ENCODE measurements at regions not wholly inside any gene's neighbourhood (a gene's known extent, or its start where the extent isn't known, plus 50 kb on each side); places are given as distances from the start of the nearest gene placed in this dataset.

- no peaks in the 10 kb centered on the region for H3K4me1 Mint-ChIP-seq
- peaks cover 3% of the 10 kb centered on the region for H3K27me3 Mint-ChIP-seq
- H3K4me3 Mint-ChIP-seq: no peak overlapping the region
- no peaks in the 10 kb centered on the region for H3K36me3 Mint-ChIP-seq (ENCODE audit: low read depth)
- intact Hi-C loops (cut with micrococcal nuclease): no loop called here
- H3K9me3 Mint-ChIP-seq: no peaks in the 10 kb centered on the region
- DNase-seq: no peak
- no peak overlapping the region for H3K27ac Mint-ChIP-seq
Measured at GRCh38 chr10:10591715-10592341, 425.8 kb upstream of the CELF2 start.

DNA sequence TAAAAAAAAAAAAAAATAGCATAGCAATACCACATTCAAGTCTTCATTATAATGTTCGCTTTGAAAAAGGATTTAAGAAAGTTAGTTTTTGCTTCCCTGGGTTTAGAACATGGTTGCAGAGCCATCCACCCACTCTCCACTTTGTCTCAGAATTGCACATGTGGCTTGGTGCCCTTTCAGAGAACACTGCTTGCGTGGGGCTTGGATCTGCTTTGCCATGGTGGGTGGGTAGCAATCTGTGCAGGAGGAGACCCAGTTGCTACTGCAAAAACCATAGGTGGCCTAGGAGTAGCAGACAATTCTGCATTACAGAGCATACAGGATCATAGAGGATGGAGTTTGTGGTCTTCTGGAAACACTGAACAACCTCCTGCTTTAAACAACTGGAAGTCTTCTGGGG, 421.4 kb upstream of the CELF2 start:
- Mint-ChIP-seq H3K4me3 (no peak overlapping the region), H3K4me1 (no peaks in the 10 kb centered on the region), H3K36me3 (ENCODE audit: low read depth) (no peaks in the 10 kb centered on the region), H3K27ac (no peak overlapping the region), H3K27me3 (peaks cover 3% of the 10 kb centered on the region), H3K9me3 (no peaks in the 10 kb centered on the region)
- no peak for DNase-seq
- intact Hi-C loops (cut with micrococcal nuclease): no loop called here

GRCh38 chr10:10598297-10598696, 419.4 kb upstream of the CELF2 start:
- Mint-ChIP-seq H3K27me3 (no peaks in the 10 kb centered on the region), H3K36me3 (ENCODE audit: low read depth) (no peaks in the 10 kb centered on the region), H3K4me1 (no peaks in the 10 kb centered on the region), H3K27ac (no peak overlapping the region), H3K9me3 (no peaks in the 10 kb centered on the region), H3K4me3 (no peak overlapping the region)
- no peak for DNase-seq
- intact Hi-C loops (cut with micrococcal nuclease): no loop called here

DNA sequence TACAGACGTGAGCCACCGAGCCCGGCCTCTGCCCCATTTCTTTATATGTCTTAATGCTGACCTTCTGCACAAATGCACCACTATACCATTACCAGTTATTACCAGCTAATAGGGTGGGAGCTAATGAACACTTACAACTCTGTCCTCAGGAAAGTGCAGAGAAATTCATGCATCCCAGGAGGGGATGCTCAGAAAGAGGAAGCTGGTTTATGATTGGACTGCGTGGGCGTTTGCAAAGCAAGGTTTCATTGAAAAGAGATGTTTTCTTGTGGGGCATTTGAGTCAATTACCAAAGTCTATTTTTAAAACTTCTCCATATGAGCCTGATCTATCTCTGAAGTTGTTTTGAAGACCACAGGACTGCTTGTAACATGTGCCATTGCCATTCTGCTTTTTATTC, 417.7 kb upstream of the CELF2 start:
- H3K27ac Mint-ChIP-seq: no peak overlapping the region
- DNase-seq: no peak
- no peak overlapping the region for H3K4me3 Mint-ChIP-seq
- no peaks in the 10 kb centered on the region for H3K9me3 Mint-ChIP-seq
- H3K4me1 Mint-ChIP-seq: no peaks in the 10 kb centered on the region
- H3K36me3 Mint-ChIP-seq (ENCODE audit: low read depth): no peaks in the 10 kb centered on the region
- intact Hi-C loops (cut with micrococcal nuclease): no loop called here
- H3K27me3 Mint-ChIP-seq: no peaks in the 10 kb centered on the region

DNA sequence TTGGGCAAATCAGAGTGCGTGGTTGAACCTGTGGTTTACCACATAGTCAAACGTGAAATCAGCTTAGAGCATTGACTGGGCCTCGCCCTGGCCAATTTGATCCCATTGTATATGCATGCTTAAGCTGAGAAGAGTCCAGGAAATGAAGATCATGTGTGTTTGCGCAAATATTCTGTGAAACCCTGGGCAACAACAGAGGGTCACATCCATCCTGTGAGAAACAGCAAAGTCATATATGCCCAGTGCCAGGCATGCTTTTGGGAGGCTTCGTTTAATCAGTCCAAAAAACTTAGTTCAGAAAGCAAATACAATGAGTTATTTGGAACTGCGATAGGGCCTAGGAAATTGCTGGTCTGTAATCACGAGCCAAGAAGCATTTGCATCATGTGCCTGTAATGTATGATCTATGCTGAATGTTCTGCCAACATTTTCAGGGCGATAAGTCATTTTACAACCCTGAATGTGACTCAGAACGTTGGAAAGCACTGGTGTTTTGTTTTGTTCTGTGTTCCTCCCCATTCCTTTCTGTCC, 412.1 kb upstream of the CELF2 start:
- H3K27me3 Mint-ChIP-seq: no peaks in the 10 kb centered on the region
- H3K9me3 Mint-ChIP-seq: no peaks in the 10 kb centered on the region
- no peak overlapping the region for H3K4me3 Mint-ChIP-seq
- no peak for DNase-seq
- H3K4me1 Mint-ChIP-seq: no peaks in the 10 kb centered on the region
- no peaks in the 10 kb centered on the region for H3K36me3 Mint-ChIP-seq (ENCODE audit: low read depth)
- intact Hi-C loops (cut with micrococcal nuclease): no loop called here
- H3K27ac Mint-ChIP-seq: no peak overlapping the region

DNA sequence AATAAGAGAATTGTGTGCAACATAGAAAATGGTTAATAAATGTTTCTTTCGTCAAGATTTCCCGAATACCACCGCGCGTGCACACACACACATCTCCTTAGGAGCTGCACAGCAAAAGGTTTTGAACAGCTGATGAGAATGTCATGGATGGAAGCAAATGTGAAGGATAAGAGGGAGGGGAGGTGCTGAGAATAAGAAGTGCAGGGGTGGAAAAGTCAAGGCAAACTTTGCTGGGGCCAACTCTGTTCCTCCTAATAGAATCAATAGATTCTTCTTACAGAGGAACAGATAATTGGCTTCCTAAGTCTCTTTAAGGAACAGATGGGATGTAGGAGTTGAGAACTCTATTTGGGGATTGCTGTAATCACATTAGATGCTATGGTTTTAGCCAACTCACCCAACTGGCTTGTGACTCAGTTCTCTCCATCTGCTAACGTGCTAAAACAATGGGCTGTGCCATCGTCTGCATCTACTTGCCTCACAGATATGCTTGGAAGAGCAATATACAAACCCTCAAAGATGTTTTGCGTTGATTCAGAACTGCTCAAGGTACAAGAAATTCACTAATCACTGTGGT, 408.2 kb upstream of the CELF2 start:
- no peaks in the 10 kb centered on the region for H3K36me3 Mint-ChIP-seq (ENCODE audit: low read depth)
- no peak overlapping the region for H3K27ac Mint-ChIP-seq
- no peak overlapping the region for H3K4me3 Mint-ChIP-seq
- no peaks in the 10 kb centered on the region for H3K9me3 Mint-ChIP-seq
- no peaks in the 10 kb centered on the region for H3K4me1 Mint-ChIP-seq
- no peaks in the 10 kb centered on the region for H3K27me3 Mint-ChIP-seq
- intact Hi-C loops (cut with micrococcal nuclease): no loop called here
- no peak for DNase-seq

DNA sequence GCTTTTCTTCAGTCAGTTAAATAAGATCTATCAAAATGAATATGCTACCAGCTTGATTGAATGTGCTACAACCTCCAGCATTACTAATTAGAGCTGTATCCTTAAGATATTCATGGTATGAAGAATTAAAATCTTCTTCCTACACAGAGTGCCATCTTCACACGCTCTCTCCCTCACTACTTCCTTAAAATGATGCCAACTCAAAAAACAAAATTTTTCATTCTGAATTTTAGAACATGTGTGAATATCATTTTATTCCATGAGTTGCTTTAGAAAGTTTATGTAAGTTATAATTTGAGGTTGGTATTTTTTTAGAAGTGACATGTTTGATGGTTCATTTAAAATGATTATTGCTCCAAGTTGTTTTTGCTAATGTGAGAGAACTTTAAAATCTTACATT, 407.5 kb upstream of the CELF2 start:
- Mint-ChIP-seq H3K9me3 (no peaks in the 10 kb centered on the region), H3K27me3 (no peaks in the 10 kb centered on the region), H3K4me1 (no peaks in the 10 kb centered on the region), H3K4me3 (no peak overlapping the region), H3K36me3 (ENCODE audit: low read depth) (no peaks in the 10 kb centered on the region), H3K27ac (no peak overlapping the region)
- intact Hi-C loops (cut with micrococcal nuclease): no loop called here
- DNase-seq: no peak

GRCh38 chr10:10612151-10612550, 405.5 kb upstream of the CELF2 start:
- H3K27ac Mint-ChIP-seq: no peak overlapping the region
- H3K4me3 Mint-ChIP-seq: no peak overlapping the region
- H3K4me1 Mint-ChIP-seq: no peaks in the 10 kb centered on the region
- H3K9me3 Mint-ChIP-seq: no peaks in the 10 kb centered on the region
- H3K27me3 Mint-ChIP-seq: no peaks in the 10 kb centered on the region
- no peak for DNase-seq
- H3K36me3 Mint-ChIP-seq (ENCODE audit: low read depth): no peaks in the 10 kb centered on the region
- intact Hi-C loops (cut with micrococcal nuclease): no loop called here

DNA sequence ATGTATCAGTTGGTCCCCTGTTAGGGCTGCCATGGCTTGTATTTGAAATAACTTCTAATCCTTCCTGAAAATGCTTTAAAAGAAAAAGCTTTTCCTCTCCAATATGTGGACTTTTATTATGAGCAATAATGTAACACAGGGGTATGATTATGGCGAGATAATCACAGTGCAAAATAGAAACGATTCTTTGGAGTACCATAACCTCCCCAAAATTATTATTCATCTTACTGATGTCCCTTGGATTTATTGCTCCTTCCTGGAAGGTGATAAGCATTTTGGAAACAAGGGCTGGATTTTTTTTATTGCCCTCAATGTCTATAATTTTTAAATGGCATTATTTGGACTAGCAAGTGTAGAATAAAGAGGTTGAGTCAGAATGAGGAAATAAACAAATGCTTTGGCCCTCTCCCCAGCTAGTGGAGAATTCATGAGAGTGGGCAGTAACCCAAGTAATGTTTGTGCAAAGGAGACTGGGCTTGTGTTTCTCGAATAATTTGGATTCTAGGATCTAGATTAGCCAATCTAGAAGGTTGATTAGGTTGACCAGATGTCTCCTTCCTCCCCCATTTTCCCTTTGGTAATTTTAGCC, 403.9 kb upstream of the CELF2 start:
- DNase-seq: no peak
- H3K27ac Mint-ChIP-seq: no peak overlapping the region
- no peaks in the 10 kb centered on the region for H3K4me1 Mint-ChIP-seq
- no peaks in the 10 kb centered on the region for H3K36me3 Mint-ChIP-seq (ENCODE audit: low read depth)
- intact Hi-C loops (cut with micrococcal nuclease): no loop called here
- H3K9me3 Mint-ChIP-seq: peaks cover 4% of the 10 kb centered on the region
- H3K27me3 Mint-ChIP-seq: no peaks in the 10 kb centered on the region
- no peak overlapping the region for H3K4me3 Mint-ChIP-seq

- H3K27me3 Mint-ChIP-seq: no peaks in the 10 kb centered on the region
- H3K27ac Mint-ChIP-seq: no peak overlapping the region
- H3K4me3 Mint-ChIP-seq: no peak overlapping the region
- no peak for DNase-seq
- no peaks in the 10 kb centered on the region for H3K36me3 Mint-ChIP-seq (ENCODE audit: low read depth)
- H3K4me1 Mint-ChIP-seq: no peaks in the 10 kb centered on the region
- intact Hi-C loops (cut with micrococcal nuclease): no loop called here
- H3K9me3 Mint-ChIP-seq: peaks cover 4% of the 10 kb centered on the region
Measured at GRCh38 chr10:10617686-10618085, 400.0 kb upstream of the CELF2 start.

GRCh38 chr10:10618139-10618538, 399.5 kb upstream of the CELF2 start:
- Mint-ChIP-seq H3K36me3 (ENCODE audit: low read depth) (no peaks in the 10 kb centered on the region), H3K4me3 (no peak overlapping the region), H3K9me3 (peaks cover 4% of the 10 kb centered on the region), H3K27me3 (no peaks in the 10 kb centered on the region), H3K27ac (no peak overlapping the region), H3K4me1 (no peaks in the 10 kb centered on the region)
- DNase-seq: no peak
- intact Hi-C loops (cut with micrococcal nuclease): no loop called here

- H3K27ac Mint-ChIP-seq: no peak overlapping the region
- no peak overlapping the region for H3K4me3 Mint-ChIP-seq
- H3K4me1 Mint-ChIP-seq: no peaks in the 10 kb centered on the region
- intact Hi-C loops (cut with micrococcal nuclease): no loop called here
- DNase-seq: no peak
- H3K36me3 Mint-ChIP-seq (ENCODE audit: low read depth): no peaks in the 10 kb centered on the region
- H3K9me3 Mint-ChIP-seq: no peaks in the 10 kb centered on the region
- no peaks in the 10 kb centered on the region for H3K27me3 Mint-ChIP-seq
Measured at GRCh38 chr10:10623958-10624566, 393.6 kb upstream of the CELF2 start.

GRCh38 chr10:10624567-10624962, 393.1 kb upstream of the CELF2 start:
- Mint-ChIP-seq H3K4me1 (no peaks in the 10 kb centered on the region), H3K27ac (no peak overlapping the region), H3K36me3 (ENCODE audit: low read depth) (no peaks in the 10 kb centered on the region), H3K9me3 (no peaks in the 10 kb centered on the region), H3K4me3 (no peak overlapping the region), H3K27me3 (no peaks in the 10 kb centered on the region)
- DNase-seq: no peak
- intact Hi-C loops (cut with micrococcal nuclease): no loop called here

GRCh38 chr10:10625491-10625890, 392.2 kb upstream of the CELF2 start:
- intact Hi-C loops (cut with micrococcal nuclease): no loop called here
- H3K36me3 Mint-ChIP-seq (ENCODE audit: low read depth): no peaks in the 10 kb centered on the region
- no peak overlapping the region for H3K27ac Mint-ChIP-seq
- peaks cover 1% of the 10 kb centered on the region for H3K27me3 Mint-ChIP-seq
- H3K4me3 Mint-ChIP-seq: no peak overlapping the region
- H3K9me3 Mint-ChIP-seq: no peaks in the 10 kb centered on the region
- no peak for DNase-seq
- H3K4me1 Mint-ChIP-seq: no peaks in the 10 kb centered on the region

Data from activated CD4-positive, alpha-beta T cell treated with anti-CD3 and anti-CD28 coated beads, Interleukin-2, amount 10 ng/mL, durations not matched to agents 24 days and 14 days (primary cell).